Osteoblast (primary cell): ENCODE measurements at regions not wholly inside any gene's neighbourhood (a gene's known extent, or its start where the extent isn't known, plus 50 kb on each side); places are given as distances from the start of the nearest gene placed in this dataset.
A peak's percentile ranks its signal among the peaks of the same experiment; 100 is the strongest.

Experiments used
- DNase-seq: peaks from one replicate; pipeline ENCODE4 v3.0.0; 2011; ENCODE audit warnings: low spot score, mixed read lengths; ENCODE audit not compliant: insufficient read length; ENCODE audit errors: missing footprints
- H2AFZ ChIP-seq: 2 replicates; pipeline ENCODE4 v1.6.0; 2011; ENCODE audit warnings: mild to moderate bottlenecking, low read length
- H3K27ac ChIP-seq: 2 replicates; pipeline ENCODE4 v1.5.1; 2011; ENCODE audit warnings: mild to moderate bottlenecking, low read depth, low read length, moderate library complexity
- H3K27me3 ChIP-seq: 2 replicates; pipeline ENCODE4 v1.6.0; 2012; ENCODE audit warnings: mild to moderate bottlenecking, control low read depth, inconsistent platforms, low read length, moderate library complexity; ENCODE audit not compliant: insufficient read depth
- H3K36me3 ChIP-seq: 2 replicates; pipeline ENCODE4 v1.5.1; 2011; ENCODE audit warnings: mild to moderate bottlenecking, low read length, control low read depth, moderate library complexity; ENCODE audit not compliant: insufficient read depth
- H3K4me1 ChIP-seq: 2 replicates; pipeline ENCODE4 v1.5.1; 2011; ENCODE audit warnings: mild to moderate bottlenecking, low read length, control low read depth, moderate library complexity; ENCODE audit not compliant: insufficient read depth
- H3K4me2 ChIP-seq: 2 replicates; pipeline ENCODE4 v1.6.0; 2011; ENCODE audit warnings: mild to moderate bottlenecking, low read length; ENCODE audit not compliant: insufficient read depth
- H3K4me3 ChIP-seq: fragments of 200-600 bp; sonication (generic); 3 replicates; pipeline ENCODE4 v1.5.1; 2012; ENCODE audit warnings: mild to moderate bottlenecking, low read length, inconsistent platforms; ENCODE audit not compliant: insufficient read depth
- H3K79me2 ChIP-seq: 2 replicates; pipeline ENCODE4 v1.6.0; 2012; ENCODE audit warnings: mild to moderate bottlenecking, low read length, control low read depth, inconsistent platforms; ENCODE audit not compliant: insufficient read depth
- H3K9me3 ChIP-seq: 2 replicates; pipeline ENCODE4 v1.5.1; 2011; ENCODE audit warnings: low read depth, low read length, control low read depth
- H4K20me1 ChIP-seq: 2 replicates; pipeline ENCODE4 v1.6.0; 2012; ENCODE audit warnings: mild to moderate bottlenecking, low read length, control low read depth; ENCODE audit not compliant: insufficient read depth
- CTCF ChIP-seq: IDR thresholded peaks from 2 replicates; pipeline ENCODE4 v1.5.1; 2011; ENCODE audit warnings: mild to moderate bottlenecking, low read depth, low read length, moderate library complexity; ENCODE audit errors: extremely low read depth

- Histone ChIP-seq H3K27ac (peak overlapping the region; percentile 67), H3K4me3 (no peak overlapping the region), H3K27me3 (no peaks in the 10 kb centered on the region), H3K4me2 (peak overlapping the region; percentile 46), H3K79me2 (no peaks in the 10 kb centered on the region), H3K9me3 (no peaks in the 10 kb centered on the region), H3K4me1 (peaks cover 16% of the 10 kb centered on the region), H4K20me1 (no peaks in the 10 kb centered on the region), H3K36me3 (no peaks in the 10 kb centered on the region), H2AFZ (peak overlapping the region; percentile 40)
- no peak for TF ChIP-seq CTCF
- DNase-seq: peak; percentile 91
These were observed 270.7 kb upstream of the PDE3A start for GRCh38 chr12:20097626-20098025.

DNA sequence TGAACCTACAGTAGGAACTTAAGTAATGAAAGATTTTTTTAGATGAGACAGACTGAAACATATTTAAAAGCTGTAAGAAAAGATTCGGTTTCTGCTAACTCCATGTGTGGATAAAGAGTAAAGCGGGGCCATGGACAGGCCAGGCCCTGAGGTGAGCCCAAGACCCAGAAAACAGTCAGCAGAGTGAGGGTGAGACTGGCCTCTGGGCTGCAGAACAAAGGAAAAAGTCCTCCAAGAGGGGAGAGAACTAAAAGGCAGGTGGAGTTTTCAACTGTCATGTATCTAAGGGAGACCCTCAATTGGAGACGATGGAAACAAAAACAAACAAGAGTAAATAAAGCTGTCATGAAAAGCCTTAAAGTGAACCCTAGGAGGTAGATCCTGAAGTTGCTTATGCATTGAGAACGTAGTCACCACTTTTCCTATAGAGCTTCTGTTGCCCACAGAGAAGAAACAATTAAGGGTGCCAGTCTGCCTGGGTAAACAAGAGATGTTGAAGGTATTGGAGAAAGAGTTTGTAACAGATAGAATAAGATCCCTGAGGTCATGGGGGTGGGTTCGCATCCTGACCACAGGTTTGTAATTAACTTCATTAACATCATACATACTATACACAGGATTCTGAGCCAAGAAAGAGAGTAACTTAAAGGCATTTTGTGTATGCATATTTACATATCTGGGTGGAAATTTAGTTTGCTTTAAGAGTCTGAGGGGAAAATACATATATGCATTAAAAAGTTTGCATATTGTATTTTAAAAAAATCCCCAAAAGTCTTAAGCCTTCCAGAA, 268.7 kb upstream of the PDE3A start:
- Histone ChIP-seq H3K36me3 (no peaks in the 10 kb centered on the region), H3K4me3 (no peak overlapping the region), H3K9me3 (no peaks in the 10 kb centered on the region), H3K4me1 (peaks cover 16% of the 10 kb centered on the region), H2AFZ (no peak overlapping the region), H3K4me2 (no peak overlapping the region), H4K20me1 (no peaks in the 10 kb centered on the region), H3K79me2 (no peaks in the 10 kb centered on the region), H3K27me3 (no peaks in the 10 kb centered on the region), H3K27ac (no peak overlapping the region)
- TF ChIP-seq CTCF: no peak
- no peak for DNase-seq

- no peak overlapping the region for H3K27ac ChIP-seq
- H4K20me1 ChIP-seq: no peaks in the 10 kb centered on the region
- DNase-seq: peak; percentile 82
- no peaks in the 10 kb centered on the region for H3K36me3 ChIP-seq
- H3K9me3 ChIP-seq: no peaks in the 10 kb centered on the region
- H3K27me3 ChIP-seq: no peaks in the 10 kb centered on the region
- H3K4me2 ChIP-seq: no peak overlapping the region
- no peaks in the 10 kb centered on the region for H3K79me2 ChIP-seq
- H3K4me3 ChIP-seq: no peak overlapping the region
- H3K4me1 ChIP-seq: peaks cover 16% of the 10 kb centered on the region
- H2AFZ ChIP-seq: no peak overlapping the region
- TF ChIP-seq CTCF: no peak
These were observed 267.3 kb upstream of the PDE3A start for GRCh38 chr12:20101046-20101445.

- Histone ChIP-seq H3K27me3 (no peaks in the 10 kb centered on the region), H3K4me2 (no peak overlapping the region), H3K9me3 (no peaks in the 10 kb centered on the region), H2AFZ (no peak overlapping the region), H3K4me3 (no peak overlapping the region), H3K27ac (no peak overlapping the region), H4K20me1 (no peaks in the 10 kb centered on the region), H3K79me2 (no peaks in the 10 kb centered on the region), H3K36me3 (no peaks in the 10 kb centered on the region), H3K4me1 (no peaks in the 10 kb centered on the region)
- TF ChIP-seq CTCF: no peak
- no peak for DNase-seq
These were observed 262.4 kb upstream of the PDE3A start for GRCh38 chr12:20105943-20106342.
